A549 (cell line): ENCODE measurements at regions not wholly inside any gene's neighbourhood (a gene's known extent, or its start where the extent isn't known, plus 50 kb on each side); places are given as distances from the start of the nearest gene placed in this dataset.

Source experiments
- BCL3 ChIP-seq: fragments of >200 bp; sonication (Bioruptor Twin); formaldehyde crosslinking; IDR thresholded peaks from 3 replicates; pipeline ENCODE4 v1.6.1; 2016
- CEBPB ChIP-seq, 2 experiments: fragments of >200 bp in 1 of 2; sonication (Bioruptor Twin) in 1 of 2; formaldehyde crosslinking in 1 of 2; IDR thresholded peaks; 2 replicates each; pipeline ENCODE4 v1.6.1; 2012 to 2016
- CTCF ChIP-seq: fragments of >200 bp; sonication (Bioruptor Twin); formaldehyde crosslinking; IDR thresholded peaks from 3 replicates; pipeline ENCODE4 v1.5.1; 2016
- EP300 ChIP-seq, 2 experiments: fragments of >200 bp; sonication (Bioruptor Twin); formaldehyde crosslinking; IDR thresholded peaks; 2 replicates in 1 of 2; 3 replicates in 1 of 2; pipeline ENCODE4 v1.6.1; 2016 to 2017
- JUN ChIP-seq, 2 experiments: fragments of >200 bp; sonication (Bioruptor Twin); formaldehyde crosslinking; IDR thresholded peaks; 2 replicates in 1 of 2; 3 replicates in 1 of 2; pipeline ENCODE4 v1.6.1; 2016 to 2017
- KDM1A ChIP-seq: fragments of 200-600 bp; sonication (generic); IDR thresholded peaks from 2 replicates; pipeline ENCODE4 v1.6.1; 2016; ENCODE audit warnings: low read depth, mild to moderate bottlenecking
- NR3C1 ChIP-seq: fragments of >200 bp; sonication (Bioruptor Twin); formaldehyde crosslinking; IDR thresholded peaks from 3 replicates; pipeline ENCODE4 v1.6.1; 2017
- PHF8 ChIP-seq: fragments of 200-600 bp; sonication (generic); IDR thresholded peaks from 2 replicates; pipeline ENCODE4 v1.6.1; 2016; ENCODE audit warnings: low read depth, mild to moderate bottlenecking, antibody characterized with exemption, moderate library complexity, borderline replicate concordance
- POLR2A ChIP-seq: IDR thresholded peaks from 2 replicates; pipeline ENCODE4 v1.6.1; 2012; ENCODE audit warnings: mild to moderate bottlenecking, low read length
- RARB ChIP-seq: fragments of 250-450 bp; sonication (Bioruptor Pico); IDR thresholded peaks from 2 replicates; pipeline ENCODE4 v1.8.0; 2021; ENCODE audit warnings: mild to moderate bottlenecking, moderate library complexity
- RFX5 ChIP-seq: fragments of 450-650 bp; IDR thresholded peaks from 2 replicates; pipeline ENCODE4 v1.7.1; 2014; ENCODE audit warnings: antibody characterized with exemption, mild to moderate bottlenecking, moderate library complexity
- SMC3 ChIP-seq: fragments of >200 bp; sonication (Bioruptor Twin); formaldehyde crosslinking; IDR thresholded peaks from 3 replicates; pipeline ENCODE4 v1.6.1; 2018; ENCODE audit warnings: inconsistent platforms
- ZFP36 ChIP-seq: fragments of 450-650 bp; IDR thresholded peaks from 2 replicates; pipeline ENCODE4 v1.6.1; 2014; ENCODE audit warnings: borderline replicate concordance; ENCODE audit not compliant: partially characterized antibody

GRCh38 chr7:24372961-24373955, 89.3 kb downstream of the NPY start:
- no peak for TF ChIP-seq CTCF
- TF ChIP-seq POLR2A = no peak
- no peak for TF ChIP-seq CEBPB (IDR thresholded peaks at IDR 0.05)
- TF ChIP-seq PHF8 = no peak
- TF ChIP-seq NR3C1 = no peak
- no peak for TF ChIP-seq RFX5
- TF ChIP-seq KDM1A = no peak
- no peak for TF ChIP-seq ZFP36
- TF ChIP-seq BCL3 = no peak
- TF ChIP-seq RARB = no peak
- no peak for TF ChIP-seq EP300 (IDR thresholded peaks at IDR 0.05)
- TF ChIP-seq JUN (IDR thresholded peaks at IDR 0.05) = no peak
- TF ChIP-seq SMC3 = no peak
